Right lobe of liver (tissue), 6 donors: ENCODE measurements at regions not wholly inside any gene's neighbourhood (a gene's known extent, or its start where the extent isn't known, plus 50 kb on each side); places are given as distances from the start of the nearest gene placed in this dataset.

ENCODE experiments used
- ATAC-seq, 4 donors: fragments of 200-7000 bp; cut with Tn5 transposase; one replicate each; pipeline ENCODE4 v1.9.1; 2020; ENCODE audit warnings: mild to moderate bottlenecking in 4 of 4, moderate library complexity in 4 of 4
- DNase-seq, 3 donors: peaks; one replicate each; pipeline ENCODE4 v3.0.0-alpha.2; 2020
- H3K27ac ChIP-seq, 3 donors: fragments of 200-600 bp; one replicate each; pipeline ENCODE4 v1.8.0; 2022
- H3K27me3 ChIP-seq, 2 donors: fragments of 200-600 bp; one replicate each; pipeline ENCODE4 v1.8.0; 2022
- H3K36me3 ChIP-seq, 4 donors: fragments of 200-600 bp; sonication (generic) in 1 of 4; one replicate each; pipeline versions ENCODE4 v1.5.1 to v1.8.0; 2017 to 2022; ENCODE audit warnings: control low read depth in 1 of 4
- H3K4me1 ChIP-seq, 4 donors: fragments of 200-600 bp; sonication (generic) in 1 of 4; one replicate each; pipeline versions ENCODE4 v1.5.1 to v1.8.0; 2017 to 2022; ENCODE audit warnings: control low read depth in 1 of 4
- H3K4me3 ChIP-seq, 3 donors: fragments of 200-600 bp; one replicate each; pipeline ENCODE4 v1.8.0; 2022
- H3K9me3 ChIP-seq, 4 donors: fragments of 200-600 bp; sonication (generic) in 1 of 4; one replicate each; pipeline versions ENCODE4 v1.5.1 to v1.8.0; 2017 to 2022; ENCODE audit warnings: control low read depth in 1 of 4
- CTCF ChIP-seq, 4 donors: fragments of 200-600 bp in 3 of 4; fragments of 450-650 bp in 1 of 4; IDR thresholded peaks; one replicate each; pipeline versions ENCODE4 v1.5.1 to v1.8.0; 2016 to 2022; ENCODE audit warnings: antibody characterized with exemption in 4 of 4, mild to moderate bottlenecking in 2 of 4
- POLR2A ChIP-seq: fragments of 450-650 bp; IDR thresholded peaks from one replicate; pipeline ENCODE4 v1.6.1; 2017; ENCODE audit warnings: antibody characterized with exemption, mild to moderate bottlenecking
- WGBS: methylation state at CpG from one replicate; pipeline ENCODE4 v1.1.6; 2018; ENCODE audit warnings: low coverage, low lambda C conversion rate; ENCODE audit not compliant: insufficient coverage; ENCODE audit errors: missing lambda C conversion rate; 5-methylcytosine and 5-hydroxymethylcytosine counted together
- intact Hi-C, 2 donors: fragments of 100-400 bp; cut with DNase I; formaldehyde crosslinking; loops; one replicate each; pipeline versions ENCODE4 v1.11.2 to v1.14.1; 2022
- donor health status: DM: no; HTN: yes; CAD: no.
- donor health status: DM: no; HTN: no; CAD: no.
- donor health status: DM: no; HTN: no; CAD: no.
- donor health status: DM: no; HTN: yes; CAD: no.
- donor health status: DM: no; HTN: yes; CAD: no.

GRCh38 chr10:25695586-25695985, 238.4 kb upstream of the MYO3A start:
- no peaks in the 10 kb centered on the region for H3K27me3 ChIP-seq
- DNase-seq = no peak
- no peaks in the 10 kb centered on the region for H3K4me1 ChIP-seq
- intact Hi-C loops = no loop called here
- no peak for TF ChIP-seq CTCF (IDR thresholded peaks at IDR 0.05)
- TF ChIP-seq POLR2A = no peak
- 52% methylated on average over 3 of the region's 3 CpGs for WGBS
- H3K9me3 ChIP-seq = no peaks in the 10 kb centered on the region
- H3K27ac ChIP-seq = no peak overlapping the region
- no peak overlapping the region for H3K4me3 ChIP-seq
- ATAC-seq = no peak
- no peaks in the 10 kb centered on the region for H3K36me3 ChIP-seq

- WGBS = 62% methylated on average over 6 of the region's 6 CpGs
- no peak for TF ChIP-seq CTCF (IDR thresholded peaks at IDR 0.05)
- no peak for TF ChIP-seq POLR2A
- Histone ChIP-seq H3K4me1 (no peaks in the 10 kb centered on the region), H3K36me3 (no peaks in the 10 kb centered on the region), H3K4me3 (no peak overlapping the region), H3K9me3 (no peaks in the 10 kb centered on the region), H3K27ac (no peak overlapping the region), H3K27me3 (no peaks in the 10 kb centered on the region)
- intact Hi-C loops = no loop called here
- DNase-seq (no peak), ATAC-seq (no peak)
Observed at GRCh38 chr10:25696013-25696708, 237.9 kb upstream of the MYO3A start.

- H3K27me3 ChIP-seq = no peaks in the 10 kb centered on the region
- no peak for ATAC-seq
Observed at GRCh38 chr10:25697412-25697811, 236.6 kb upstream of the MYO3A start.

GRCh38 chr10:25698638-25699037, 235.4 kb upstream of the MYO3A start:
- H3K4me3 ChIP-seq = no peak overlapping the region
- no peaks in the 10 kb centered on the region for H3K36me3 ChIP-seq
- H3K4me1 ChIP-seq = no peaks in the 10 kb centered on the region
- H3K9me3 ChIP-seq = no peaks in the 10 kb centered on the region
- DNase-seq (no peak), ATAC-seq (no peak)
- TF ChIP-seq CTCF (IDR thresholded peaks at IDR 0.05) = no peak
- no peak for TF ChIP-seq POLR2A
- WGBS = 60% methylated on average over 1 of the region's 3 CpGs
- no peak overlapping the region for H3K27ac ChIP-seq
- no peaks in the 10 kb centered on the region for H3K27me3 ChIP-seq
- intact Hi-C loops = no loop called here

More at GRCh38 chr10:25697412-25697811, 236.6 kb upstream of the MYO3A start:
- intact Hi-C loops = no loop called here
- no peak overlapping the region for H3K27ac ChIP-seq
- 62% methylated on average over 5 of the region's 5 CpGs for WGBS
- H3K4me3 ChIP-seq = no peak overlapping the region
- no peaks in the 10 kb centered on the region for H3K9me3 ChIP-seq
- TF ChIP-seq POLR2A (no peak), CTCF (IDR thresholded peaks at IDR 0.05) (no peak)
- no peak for DNase-seq
- H3K36me3 ChIP-seq = no peaks in the 10 kb centered on the region
- no peaks in the 10 kb centered on the region for H3K4me1 ChIP-seq
